MM.1S (cell line): ENCODE measurements at regions not wholly inside any gene's neighbourhood (a gene's known extent, or its start where the extent isn't known, plus 50 kb on each side); places are given as distances from the start of the nearest gene placed in this dataset.

ENCODE experiments used
- DNase-seq: peaks from one replicate; pipeline ENCODE4 v3.0.0-alpha.2; 2015
- H2AFZ ChIP-seq: fragments of 300-600 bp; sonication (generic); 2 replicates; pipeline ENCODE4 v1.6.0; 2016; ENCODE audit warnings: antibody characterized with exemption, low read length
- H3F3A ChIP-seq: fragments of 300-600 bp; sonication (generic); 2 replicates; pipeline ENCODE4 v1.6.1; 2016; ENCODE audit warnings: mild to moderate bottlenecking, antibody characterized with exemption, low read length, moderate library complexity, mixed read lengths; ENCODE audit not compliant: insufficient read depth
- H3K27ac ChIP-seq: fragments of 300-600 bp; sonication (generic); 2 replicates; pipeline ENCODE4 v1.5.1; 2016; ENCODE audit warnings: mild to moderate bottlenecking, low read length
- H3K27me3 ChIP-seq: fragments of 300-600 bp; sonication (generic); replicated peaks from 2 replicates; pipeline ENCODE4 v1.6.0; 2016; ENCODE audit warnings: low read length; ENCODE audit not compliant: insufficient read depth
- H3K36me3 ChIP-seq: fragments of 300-600 bp; sonication (generic); replicated peaks from 2 replicates; pipeline ENCODE4 v1.6.1; 2016; ENCODE audit warnings: mild to moderate bottlenecking, low read length, mixed read lengths; ENCODE audit not compliant: insufficient read depth
- H3K4me1 ChIP-seq: fragments of 300-600 bp; sonication (generic); 2 replicates; pipeline ENCODE4 v1.6.1; 2016; ENCODE audit warnings: low read length, mixed read lengths
- H3K4me2 ChIP-seq: fragments of 300-600 bp; sonication (generic); 2 replicates; pipeline ENCODE4 v1.6.0; 2016; ENCODE audit warnings: low read depth, low read length
- H3K4me3 ChIP-seq: fragments of 300-600 bp; sonication (generic); 2 replicates; pipeline ENCODE4 v1.5.1; 2016; ENCODE audit warnings: low read length, mixed read lengths
- H3K79me2 ChIP-seq: fragments of 300-600 bp; sonication (generic); 2 replicates; pipeline ENCODE4 v1.6.1; 2016; ENCODE audit warnings: mixed run types, low read length, mixed read lengths
- H3K9ac ChIP-seq: fragments of 300-600 bp; sonication (generic); 2 replicates; pipeline ENCODE4 v1.6.1; 2016; ENCODE audit warnings: low read length, mixed read lengths
- H3K9me2 ChIP-seq: fragments of 300-600 bp; sonication (generic); replicated peaks from 2 replicates; pipeline ENCODE4 v1.6.1; 2016; ENCODE audit warnings: mild to moderate bottlenecking, low read length, mixed read lengths; ENCODE audit not compliant: insufficient read depth
- H3K9me3 ChIP-seq: fragments of 300-600 bp; sonication (generic); replicated peaks from 2 replicates; pipeline ENCODE4 v1.6.1; 2016; ENCODE audit warnings: mild to moderate bottlenecking, low read length, mixed read lengths; ENCODE audit not compliant: insufficient read depth
- H4K20me1 ChIP-seq: fragments of 300-600 bp; sonication (generic); 2 replicates; pipeline ENCODE4 v1.6.1; 2016; ENCODE audit warnings: mild to moderate bottlenecking, low read length, moderate library complexity, mixed read lengths; ENCODE audit not compliant: insufficient read depth
- EZH2 ChIP-seq: fragments of 300-600 bp; sonication (generic); optimal IDR thresholded peaks from 2 replicates; pipeline ENCODE3; 2017; ENCODE audit warnings: low read depth, mild to moderate bottlenecking, antibody characterized with exemption, low read length, mixed read lengths
- EZH2phosphoT487 ChIP-seq: fragments of 300-600 bp; sonication (generic); IDR thresholded peaks from 2 replicates; pipeline ENCODE4 v1.6.1; 2018; ENCODE audit warnings: antibody characterized with exemption, low read length
- TF ChIP-seq, protein P1 (sequence below): fragments of 300-600 bp; sonication (generic); IDR thresholded peaks from 2 replicates; pipeline ENCODE4 v1.5.1; 2016; ENCODE audit warnings: antibody characterized with exemption, low read length, mixed read lengths

DNA sequence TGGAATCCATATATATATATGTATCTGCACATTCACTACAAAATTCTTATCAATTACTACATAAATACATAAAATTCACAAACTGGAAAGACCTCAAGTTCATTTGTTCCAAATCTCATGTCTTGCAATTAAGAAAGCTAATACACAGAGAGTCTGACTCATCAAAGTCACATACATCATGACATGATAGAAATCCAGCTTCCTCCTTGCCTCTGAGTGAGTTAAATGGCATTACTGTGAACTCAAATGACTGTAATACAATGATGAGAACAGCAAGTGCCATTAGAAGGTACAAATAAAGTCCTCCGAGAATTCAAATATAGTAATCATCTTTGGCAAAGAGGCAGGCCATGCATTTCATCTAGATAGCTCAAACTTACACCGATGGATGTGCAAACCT lies 55.1 kb upstream of the AGTR1 start:
- H3K9me3 ChIP-seq: no peaks in the 10 kb centered on the region
- no peaks in the 10 kb centered on the region for H4K20me1 ChIP-seq
- no peaks in the 10 kb centered on the region for H3K4me1 ChIP-seq
- no peaks in the 10 kb centered on the region for H3K79me2 ChIP-seq
- no peaks in the 10 kb centered on the region for H3K27me3 ChIP-seq
- no peaks in the 10 kb centered on the region for H3K9me2 ChIP-seq
- TF ChIP-seq EZH2 (no peak), EZH2phosphoT487 (no peak)
- TF ChIP-seq, protein P1, sequence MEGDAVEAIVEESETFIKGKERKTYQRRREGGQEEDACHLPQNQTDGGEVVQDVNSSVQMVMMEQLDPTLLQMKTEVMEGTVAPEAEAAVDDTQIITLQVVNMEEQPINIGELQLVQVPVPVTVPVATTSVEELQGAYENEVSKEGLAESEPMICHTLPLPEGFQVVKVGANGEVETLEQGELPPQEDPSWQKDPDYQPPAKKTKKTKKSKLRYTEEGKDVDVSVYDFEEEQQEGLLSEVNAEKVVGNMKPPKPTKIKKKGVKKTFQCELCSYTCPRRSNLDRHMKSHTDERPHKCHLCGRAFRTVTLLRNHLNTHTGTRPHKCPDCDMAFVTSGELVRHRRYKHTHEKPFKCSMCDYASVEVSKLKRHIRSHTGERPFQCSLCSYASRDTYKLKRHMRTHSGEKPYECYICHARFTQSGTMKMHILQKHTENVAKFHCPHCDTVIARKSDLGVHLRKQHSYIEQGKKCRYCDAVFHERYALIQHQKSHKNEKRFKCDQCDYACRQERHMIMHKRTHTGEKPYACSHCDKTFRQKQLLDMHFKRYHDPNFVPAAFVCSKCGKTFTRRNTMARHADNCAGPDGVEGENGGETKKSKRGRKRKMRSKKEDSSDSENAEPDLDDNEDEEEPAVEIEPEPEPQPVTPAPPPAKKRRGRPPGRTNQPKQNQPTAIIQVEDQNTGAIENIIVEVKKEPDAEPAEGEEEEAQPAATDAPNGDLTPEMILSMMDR: no peak
- no peak overlapping the region for H3K27ac ChIP-seq
- H3K9ac ChIP-seq: no peak overlapping the region
- no peak overlapping the region for H2AFZ ChIP-seq
- no peak for DNase-seq
- H3K4me2 ChIP-seq: no peak overlapping the region
- H3K36me3 ChIP-seq: no peaks in the 10 kb centered on the region
- H3K4me3 ChIP-seq: no peak overlapping the region
- no peaks in the 10 kb centered on the region for H3F3A ChIP-seq

DNA sequence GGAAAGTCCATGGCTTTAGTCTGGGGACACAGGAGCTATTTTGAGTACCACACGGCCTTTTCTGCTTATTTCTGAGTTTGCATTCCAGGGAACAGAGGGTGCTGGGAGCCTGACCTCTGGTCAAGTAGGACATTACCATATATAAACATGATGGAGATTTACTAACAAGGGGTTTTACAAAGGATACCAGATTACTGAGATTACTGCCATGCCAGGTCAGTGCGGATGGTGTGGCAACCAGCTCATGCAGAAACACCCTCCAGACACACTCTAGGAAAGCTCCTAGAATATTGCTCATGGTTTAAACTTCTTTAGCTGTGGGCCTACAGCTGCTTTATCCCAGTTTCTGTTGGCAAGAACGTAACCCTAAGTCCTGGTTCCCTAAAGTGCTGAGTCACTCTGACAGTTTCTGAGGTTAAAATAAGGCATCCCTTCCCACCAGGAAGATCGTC lies 54.3 kb upstream of the AGTR1 start:
- H3K4me3 ChIP-seq: no peak overlapping the region
- no peaks in the 10 kb centered on the region for H3K9me2 ChIP-seq
- H3F3A ChIP-seq: no peaks in the 10 kb centered on the region
- TF ChIP-seq EZH2: no peak
- no peak for TF ChIP-seq EZH2phosphoT487
- TF ChIP-seq, protein P1: no peak
- H3K27ac ChIP-seq: no peak overlapping the region
- H3K27me3 ChIP-seq: no peaks in the 10 kb centered on the region
- DNase-seq: no peak
- no peaks in the 10 kb centered on the region for H3K36me3 ChIP-seq
- no peak overlapping the region for H2AFZ ChIP-seq
- no peak overlapping the region for H3K4me2 ChIP-seq
- no peak overlapping the region for H3K9ac ChIP-seq
- no peaks in the 10 kb centered on the region for H3K79me2 ChIP-seq
- H3K9me3 ChIP-seq: no peaks in the 10 kb centered on the region
- no peaks in the 10 kb centered on the region for H3K4me1 ChIP-seq
- no peaks in the 10 kb centered on the region for H4K20me1 ChIP-seq

GRCh38 chr3:148646126-148646665 lies 51.5 kb upstream of the AGTR1 start:
- TF ChIP-seq EZH2phosphoT487 (no peak), EZH2 (no peak)
- TF ChIP-seq, protein P1: no peak
- H3K4me2 ChIP-seq: no peak overlapping the region
- DNase-seq: no peak
- H3K36me3 ChIP-seq: no peaks in the 10 kb centered on the region
- H4K20me1 ChIP-seq: no peaks in the 10 kb centered on the region
- no peaks in the 10 kb centered on the region for H3F3A ChIP-seq
- H3K9me3 ChIP-seq: no peaks in the 10 kb centered on the region
- H3K4me3 ChIP-seq: no peak overlapping the region
- H3K9ac ChIP-seq: no peak overlapping the region
- no peak overlapping the region for H3K27ac ChIP-seq
- no peaks in the 10 kb centered on the region for H3K79me2 ChIP-seq
- no peaks in the 10 kb centered on the region for H3K9me2 ChIP-seq
- H3K4me1 ChIP-seq: no peaks in the 10 kb centered on the region
- no peak overlapping the region for H2AFZ ChIP-seq
- H3K27me3 ChIP-seq: no peaks in the 10 kb centered on the region
